Testis (tissue), 2 donors: ENCODE measurements at regions not wholly inside any gene's neighbourhood (a gene's known extent, or its start where the extent isn't known, plus 50 kb on each side); places are given as distances from the start of the nearest gene placed in this dataset.

Experiments
- DNase-seq: peaks from one replicate; pipeline ENCODE4 v3.0.0-alpha.2; 2019
- H3K27ac ChIP-seq, 2 donors: fragments of 200-600 bp; sonication (generic); one replicate each; pipeline ENCODE4 v1.5.1; 2019
- H3K27me3 ChIP-seq: fragments of 200-600 bp; sonication (generic); one replicate; pipeline ENCODE4 v1.5.1; 2019
- H3K36me3 ChIP-seq: fragments of 200-600 bp; sonication (generic); one replicate; pipeline ENCODE4 v1.5.1; 2017; ENCODE audit warnings: low read depth; ENCODE audit errors: missing control alignments
- H3K4me1 ChIP-seq: fragments of 200-600 bp; sonication (generic); one replicate; pipeline ENCODE4 v1.5.1; 2019
- H3K4me3 ChIP-seq, 2 donors: fragments of 200-600 bp; sonication (generic); one replicate each; pipeline ENCODE4 v1.5.1; 2017 to 2019
- H3K9me3 ChIP-seq: fragments of 200-600 bp; sonication (generic); one replicate; pipeline ENCODE4 v1.5.1; 2017
- CTCF ChIP-seq, 3 experiments: fragments of 450-650 bp in 2 of 3; fragments of 200-600 bp in 1 of 3; sonication (generic) in 1 of 3; IDR thresholded peaks; one replicate each; pipeline ENCODE4 v1.5.1; 2016 to 2019; ENCODE audit warnings: antibody characterized with exemption in 3 of 3, mild to moderate bottlenecking in 2 of 3, moderate library complexity in 1 of 3
- POLR2A ChIP-seq: fragments of 450-650 bp; IDR thresholded peaks from one replicate; pipeline ENCODE4 v1.6.1; 2017; ENCODE audit warnings: antibody characterized with exemption, mild to moderate bottlenecking, moderate library complexity
- WGBS, 2 donors: methylation state at CpG; one replicate each; pipeline ENCODE4 v1.1.5; 2018; 5-methylcytosine and 5-hydroxymethylcytosine counted together
- intact Hi-C: fragments of 100-400 bp; cut with DNase I; formaldehyde crosslinking; loops from one replicate; pipeline ENCODE4 v1.15.1; 2023; ENCODE audit warnings: low total_unique reads

- Histone ChIP-seq H3K9me3 (no peaks in the 10 kb centered on the region), H3K27ac (no peak overlapping the region), H3K4me1 (no peaks in the 10 kb centered on the region), H3K27me3 (no peaks in the 10 kb centered on the region), H3K4me3 (no peak overlapping the region), H3K36me3 (no peaks in the 10 kb centered on the region)
- intact Hi-C loops = no loop called here
- no peak for DNase-seq
- WGBS, 2 donors = 69 to 75% methylated on average over 7 of the region's 7 CpGs
- TF ChIP-seq CTCF (IDR thresholded peaks at IDR 0.05) (no peak), POLR2A (no peak)
Observed at GRCh38 chr2:88857951-88858411, 166.5 kb downstream of the RPIA start.

GRCh38 chr2:88859461-88859860, 168.0 kb downstream of the RPIA start:
- TF ChIP-seq CTCF (IDR thresholded peaks at IDR 0.05) (no peak), POLR2A (no peak)
- Histone ChIP-seq H3K36me3 (no peaks in the 10 kb centered on the region), H3K27ac (no peak overlapping the region), H3K4me3 (no peak overlapping the region), H3K4me1 (no peaks in the 10 kb centered on the region), H3K27me3 (no peaks in the 10 kb centered on the region), H3K9me3 (no peaks in the 10 kb centered on the region)
- DNase-seq = no peak
- intact Hi-C loops = no loop called here
- 89 to 90% methylated on average over 16 of the region's 16 CpGs for WGBS, 2 donors

GRCh38 chr2:88860421-88861075, 169.1 kb downstream of the RPIA start:
- Histone ChIP-seq H3K4me1 (no peaks in the 10 kb centered on the region), H3K36me3 (no peaks in the 10 kb centered on the region), H3K9me3 (no peaks in the 10 kb centered on the region), H3K27ac (no peak overlapping the region), H3K27me3 (no peaks in the 10 kb centered on the region), H3K4me3 (no peak overlapping the region)
- no peak for DNase-seq
- no peak for TF ChIP-seq CTCF (IDR thresholded peaks at IDR 0.05)
- intact Hi-C loops = no loop called here
- WGBS, 2 donors = 93 to 95% methylated on average over 11 of the region's 11 CpGs

- Histone ChIP-seq H3K4me3 (no peak overlapping the region), H3K27ac (no peak overlapping the region), H3K4me1 (peaks cover 7% of the 10 kb centered on the region), H3K27me3 (no peaks in the 10 kb centered on the region), H3K36me3 (no peaks in the 10 kb centered on the region), H3K9me3 (no peaks in the 10 kb centered on the region)
- WGBS, 2 donors = 50 to 52% methylated on average over 6 of the region's 6 CpGs
- intact Hi-C loops = no loop called here
- no peak for DNase-seq
- TF ChIP-seq CTCF (IDR thresholded peaks at IDR 0.05) = no peak
- TF ChIP-seq POLR2A = no peak
Observed at GRCh38 chr2:88865801-88866371, 174.4 kb downstream of the RPIA start.

GRCh38 chr2:88866756-88867155, 175.3 kb downstream of the RPIA start:
- no peaks in the 10 kb centered on the region for H3K9me3 ChIP-seq
- TF ChIP-seq POLR2A (no peak), CTCF (IDR thresholded peaks at IDR 0.05) (no peak)
- WGBS, 2 donors = 21 to 38% methylated on average over 11 of the region's 11 CpGs
- no peaks in the 10 kb centered on the region for H3K27me3 ChIP-seq
- no peak overlapping the region for H3K27ac ChIP-seq
- DNase-seq = no peak
- H3K4me3 ChIP-seq = no peak overlapping the region
- no peaks in the 10 kb centered on the region for H3K36me3 ChIP-seq
- intact Hi-C loops = no loop called here
- H3K4me1 ChIP-seq = peaks cover 7% of the 10 kb centered on the region
